G401.6 (cell line): ENCODE measurements at regions not wholly inside any gene's neighbourhood (a gene's known extent, or its start where the extent isn't known, plus 50 kb on each side); places are given as distances from the start of the nearest gene placed in this dataset.
"Not testable (repeated sequence)": the region's sequence is repeated elsewhere in the genome, so short reads cannot be mapped to it uniquely, and the experiment has no call there.

ENCODE experiments used
- FAIRE-seq: peaks from 2 replicates; lab custom pipeline; 2012; peaks lifted over from hg19 to GRCh38; lab: Jason Lieb, UNC

- no peak for FAIRE-seq
Measured at GRCh38 chr7:98728555-98728954, 111.5 kb downstream of the NPTX2 start.

- no peak for FAIRE-seq
Measured at GRCh38 chr7:98729121-98729520, 112.0 kb downstream of the NPTX2 start.

- FAIRE-seq: no peak
Measured at GRCh38 chr7:98730326-98730725, 113.2 kb downstream of the NPTX2 start.

GRCh38 chr7:98731651-98732050 lies 114.6 kb downstream of the NPTX2 start:
- FAIRE-seq: no peak

DNA sequence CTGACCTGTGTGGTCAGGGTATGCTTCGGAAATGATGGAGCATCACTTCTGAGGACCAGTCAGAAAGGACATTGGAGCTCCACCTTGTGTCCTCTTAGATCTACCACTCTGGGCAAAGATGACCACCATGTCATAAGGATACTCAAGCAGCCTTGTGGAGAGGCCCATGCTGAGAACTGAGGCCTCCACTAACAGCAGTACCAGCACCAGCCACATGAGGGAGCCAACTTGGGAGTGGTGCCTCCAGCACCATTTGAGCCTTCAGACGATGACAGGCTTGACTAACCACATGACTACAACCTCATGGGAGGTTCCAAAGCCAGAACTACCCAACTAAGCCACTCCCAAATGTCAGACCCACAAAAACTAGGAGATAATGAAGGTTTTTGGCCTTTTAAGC lies 116.0 kb downstream of the NPTX2 start:
- FAIRE-seq: no peak

DNA sequence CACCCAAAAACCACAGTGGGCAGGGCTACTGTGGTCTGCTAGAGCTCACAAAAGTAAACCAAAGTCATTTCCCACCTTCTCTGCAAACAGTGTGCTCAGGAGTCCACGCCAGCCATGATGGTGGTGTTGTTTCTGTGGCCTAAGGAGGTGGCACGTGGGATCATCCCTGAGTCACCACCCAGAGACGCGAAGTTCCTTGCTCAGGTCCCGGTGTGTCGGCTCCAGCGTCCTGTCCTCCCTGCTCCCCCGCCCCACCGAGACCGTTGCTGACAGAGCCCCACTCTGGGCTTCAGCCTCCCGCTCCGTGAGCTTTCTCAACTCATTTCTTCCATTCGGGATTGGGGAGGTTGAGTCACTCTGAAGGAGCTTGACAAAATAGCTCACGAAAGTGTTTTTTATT lies 118.7 kb downstream of the NPTX2 start:
- FAIRE-seq: no peak

DNA sequence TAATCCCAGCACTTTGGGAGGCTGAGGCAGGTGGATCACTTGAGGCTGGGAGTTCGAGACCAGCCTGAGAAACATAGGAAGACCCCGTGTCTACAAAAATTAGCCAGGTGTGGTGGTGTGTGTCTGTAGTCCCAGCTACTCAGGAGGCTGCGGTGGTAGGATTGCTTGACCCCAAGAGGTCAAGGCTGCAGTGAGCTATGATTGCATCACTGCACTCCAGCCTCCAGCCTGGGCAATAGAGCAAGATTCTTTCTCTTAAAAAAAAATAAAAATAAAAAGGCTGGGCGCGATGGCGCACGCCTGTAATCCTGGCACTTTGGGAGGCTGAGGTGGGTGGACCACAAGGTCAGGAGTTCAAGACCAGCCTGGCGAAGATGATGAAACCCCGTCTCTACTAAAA lies 119.4 kb downstream of the NPTX2 start:
- not testable (repeated sequence) for FAIRE-seq

GRCh38 chr7:98737176-98737575 lies 120.1 kb downstream of the NPTX2 start:
- FAIRE-seq: no peak

GRCh38 chr7:98740643-98741042 lies 123.6 kb downstream of the NPTX2 start:
- no peak for FAIRE-seq

DNA sequence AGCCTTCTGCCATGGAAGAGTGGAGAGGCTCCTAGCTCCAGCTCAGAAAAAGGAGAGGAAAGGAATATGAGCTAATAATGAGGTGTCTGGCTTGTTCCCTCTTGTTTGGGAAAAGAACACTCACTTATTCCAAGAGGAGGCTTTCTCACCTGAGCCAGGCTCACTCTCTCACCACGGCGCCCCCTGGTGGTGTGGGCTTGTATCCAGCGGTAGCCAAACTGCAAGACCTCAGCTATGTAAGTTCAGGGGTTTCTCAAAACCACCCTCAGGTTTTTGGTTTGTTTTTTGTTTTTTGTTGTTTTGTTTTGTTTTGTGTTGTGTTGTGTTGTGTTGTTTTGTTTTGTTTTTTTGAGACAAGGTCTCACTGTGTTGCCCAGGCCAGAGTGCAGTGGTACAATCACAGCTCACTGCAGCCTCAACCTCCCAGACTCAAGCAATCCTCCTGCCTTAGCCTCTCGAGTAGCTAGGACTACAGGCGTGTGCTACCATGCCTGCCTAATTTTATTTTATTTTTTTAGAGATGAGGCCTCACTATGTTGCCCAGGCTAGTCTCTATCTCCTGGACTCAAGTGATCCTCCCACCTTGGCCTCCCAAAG lies 124.0 kb downstream of the TMEM130 start:
- peak; percentile 42 for FAIRE-seq

- no peak for FAIRE-seq
Measured at GRCh38 chr7:98748090-98748489, 121.7 kb downstream of the TMEM130 start.

DNA sequence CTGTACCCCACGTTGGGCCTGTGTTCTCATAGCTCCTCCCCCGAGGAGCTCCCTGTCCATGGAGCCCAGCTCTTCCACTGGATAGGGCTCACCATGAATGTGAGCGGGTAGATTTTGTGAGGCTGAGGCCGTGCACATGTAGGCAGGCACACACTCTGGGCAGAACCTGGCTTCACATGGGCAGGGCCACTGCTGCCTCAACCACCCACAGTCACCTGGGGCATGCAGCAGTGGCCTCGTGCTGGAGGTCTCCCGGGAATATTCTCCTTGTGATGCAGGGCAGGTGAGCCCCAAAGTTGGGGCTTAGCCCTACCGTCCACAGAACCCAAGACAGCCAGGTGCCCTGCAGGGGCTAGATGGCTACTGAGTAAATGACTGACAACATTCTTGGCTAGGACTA lies 116.6 kb downstream of the TMEM130 start:
- FAIRE-seq: no peak

- FAIRE-seq: no peak
Measured at GRCh38 chr7:98753989-98754479, 115.8 kb downstream of the TMEM130 start.

DNA sequence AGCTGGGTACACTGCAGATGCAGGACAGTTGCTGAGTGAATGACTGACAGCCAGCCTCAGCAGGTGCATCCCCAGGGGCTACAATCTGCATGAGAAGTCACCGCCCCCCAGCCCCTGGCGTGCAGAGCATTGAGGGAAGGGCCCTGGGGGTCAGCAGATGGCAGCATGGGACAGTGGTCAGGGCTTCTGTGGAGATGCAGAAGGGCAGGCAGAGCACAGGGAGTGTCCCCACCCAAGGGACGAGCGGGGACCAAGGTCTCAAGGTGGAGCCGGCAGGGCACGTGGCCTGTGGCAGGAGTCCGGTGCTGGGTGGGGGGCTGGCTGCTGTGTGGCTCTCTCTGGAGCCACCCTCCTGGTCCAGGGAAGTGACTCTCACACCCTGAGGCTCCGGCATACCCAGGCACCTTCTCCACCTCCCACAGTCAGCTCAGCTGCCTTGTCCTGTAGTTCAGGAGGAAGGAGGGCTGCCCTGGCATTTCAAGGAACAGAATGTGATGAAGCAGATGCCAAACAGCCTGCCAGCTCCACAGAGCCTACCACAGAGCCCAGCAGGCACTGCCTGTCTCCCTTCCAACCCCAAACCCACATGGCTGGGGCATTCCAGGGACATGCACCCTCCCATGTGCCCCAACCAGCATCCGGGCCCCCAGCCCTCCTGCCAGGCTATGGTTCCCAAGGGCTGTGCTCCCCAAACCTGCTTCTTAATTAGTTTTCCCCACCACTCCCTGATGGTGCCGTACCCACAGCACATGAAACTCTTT lies 114.5 kb downstream of the TMEM130 start:
- FAIRE-seq: no peak

- no peak for FAIRE-seq
Measured at GRCh38 chr7:98758157-98758556, 111.7 kb downstream of the TMEM130 start.

GRCh38 chr7:98760201-98760651 lies 109.6 kb downstream of the TMEM130 start:
- FAIRE-seq: no peak

GRCh38 chr7:98761225-98761624 lies 108.6 kb downstream of the TMEM130 start:
- FAIRE-seq: no peak

- FAIRE-seq: no peak
Measured at GRCh38 chr7:98762620-98763019, 107.2 kb downstream of the TMEM130 start.

DNA sequence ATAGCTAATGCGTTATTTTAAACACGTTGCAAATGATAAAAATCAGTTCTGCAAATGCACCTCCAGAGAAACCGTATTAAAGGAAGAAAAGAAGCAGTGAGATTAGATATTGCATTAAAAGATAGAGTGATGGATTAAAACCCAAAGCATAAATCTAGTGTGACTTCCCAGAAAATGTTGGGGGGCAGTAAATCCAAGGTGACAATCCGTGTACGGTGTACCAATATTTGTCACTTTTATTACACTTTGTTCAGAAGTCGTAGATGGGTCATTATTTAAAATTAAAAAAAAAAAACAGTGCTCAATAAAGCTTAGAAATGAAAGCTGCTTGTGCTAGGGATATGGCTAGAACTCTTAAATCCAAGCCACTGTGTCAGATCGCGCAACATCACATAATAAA lies 106.4 kb downstream of the TMEM130 start:
- no peak for FAIRE-seq

- FAIRE-seq: no peak
Measured at GRCh38 chr7:98764946-98765345, 104.9 kb downstream of the TMEM130 start.

DNA sequence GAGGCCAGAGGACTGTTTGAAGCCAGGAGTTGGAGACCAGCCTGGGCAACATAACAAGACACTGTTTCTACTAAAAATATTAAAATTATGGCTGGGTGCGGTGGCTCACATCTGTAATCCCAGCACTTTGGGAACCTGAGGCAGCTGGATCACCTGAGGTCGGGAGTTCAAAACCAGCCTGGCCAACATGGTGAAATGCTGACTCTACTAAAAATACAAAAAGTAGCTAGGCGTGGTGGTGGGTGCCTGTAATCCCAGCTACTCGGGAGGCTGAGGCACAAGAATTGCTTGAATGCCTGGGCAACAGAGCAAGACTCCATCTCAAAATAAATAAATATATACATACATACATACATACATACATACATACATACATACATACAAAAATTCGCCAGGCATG lies 99.7 kb downstream of the TMEM130 start:
- FAIRE-seq: not testable (repeated sequence)

- FAIRE-seq: no peak
Measured at GRCh38 chr7:98771519-98771918, 98.3 kb downstream of the TMEM130 start.

DNA sequence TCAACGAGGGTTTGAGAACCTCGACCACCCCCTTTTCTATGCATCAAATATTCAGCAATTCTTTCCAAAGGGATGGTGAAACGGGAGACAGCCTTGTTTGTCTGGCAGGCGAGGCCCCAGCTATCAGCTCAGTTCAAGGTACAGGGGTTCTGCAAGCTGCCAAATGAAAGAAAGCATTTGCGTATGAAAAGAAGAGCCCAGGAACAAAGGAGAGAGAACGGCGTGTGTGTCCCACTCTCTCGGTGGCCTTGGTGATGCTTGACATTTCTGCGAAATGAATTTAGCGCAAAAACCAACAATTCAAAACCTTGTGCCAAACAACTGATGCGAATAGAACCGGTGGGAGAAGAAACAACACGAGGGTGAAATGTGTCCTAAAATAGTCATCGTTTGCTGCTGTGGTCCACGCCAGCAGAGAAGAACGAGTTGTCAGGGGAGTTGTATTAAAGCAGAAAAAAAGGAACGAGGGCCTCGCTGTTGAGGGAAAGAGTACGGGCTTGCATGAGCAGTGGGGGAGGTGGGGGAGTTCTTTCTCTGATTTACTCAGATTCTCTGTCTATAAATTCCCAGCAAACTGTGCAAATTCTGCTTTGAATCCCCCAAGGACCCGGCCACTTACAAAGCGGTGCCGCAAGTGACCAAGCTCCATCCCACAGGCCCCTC lies 97.7 kb downstream of the TMEM130 start:
- no peak for FAIRE-seq
